ENCODE measurements at regions not wholly inside any gene's neighbourhood (a gene's known extent, or its start where the extent isn't known, plus 50 kb on each side); places are given as distances from the start of the nearest gene placed in this dataset.

DNA sequence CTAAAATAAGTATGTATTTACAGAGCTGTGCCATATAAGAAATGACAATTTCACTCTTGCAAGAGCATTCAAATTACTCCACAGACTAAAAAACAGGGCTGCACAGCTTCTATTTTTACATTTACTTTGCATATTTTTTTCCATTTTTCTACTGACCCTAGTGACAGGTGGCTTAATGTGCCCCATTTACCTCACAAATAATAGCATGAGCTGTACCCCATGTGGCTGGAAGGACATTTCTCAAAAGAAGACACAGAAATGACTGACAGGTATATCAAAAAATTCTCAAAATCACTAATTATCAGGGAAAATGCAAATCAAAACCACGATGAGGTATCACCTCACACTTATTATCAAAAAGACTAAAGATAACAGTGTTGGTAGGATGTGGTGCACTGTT, 1128.6 kb downstream of the SLC16A7 start:
- TF ChIP-seq, protein P1, sequence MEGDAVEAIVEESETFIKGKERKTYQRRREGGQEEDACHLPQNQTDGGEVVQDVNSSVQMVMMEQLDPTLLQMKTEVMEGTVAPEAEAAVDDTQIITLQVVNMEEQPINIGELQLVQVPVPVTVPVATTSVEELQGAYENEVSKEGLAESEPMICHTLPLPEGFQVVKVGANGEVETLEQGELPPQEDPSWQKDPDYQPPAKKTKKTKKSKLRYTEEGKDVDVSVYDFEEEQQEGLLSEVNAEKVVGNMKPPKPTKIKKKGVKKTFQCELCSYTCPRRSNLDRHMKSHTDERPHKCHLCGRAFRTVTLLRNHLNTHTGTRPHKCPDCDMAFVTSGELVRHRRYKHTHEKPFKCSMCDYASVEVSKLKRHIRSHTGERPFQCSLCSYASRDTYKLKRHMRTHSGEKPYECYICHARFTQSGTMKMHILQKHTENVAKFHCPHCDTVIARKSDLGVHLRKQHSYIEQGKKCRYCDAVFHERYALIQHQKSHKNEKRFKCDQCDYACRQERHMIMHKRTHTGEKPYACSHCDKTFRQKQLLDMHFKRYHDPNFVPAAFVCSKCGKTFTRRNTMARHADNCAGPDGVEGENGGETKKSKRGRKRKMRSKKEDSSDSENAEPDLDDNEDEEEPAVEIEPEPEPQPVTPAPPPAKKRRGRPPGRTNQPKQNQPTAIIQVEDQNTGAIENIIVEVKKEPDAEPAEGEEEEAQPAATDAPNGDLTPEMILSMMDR (conservative IDR thresholded peaks at IDR 0.05 in 1 of 2, IDR thresholded peaks at IDR 0.05 in 1 of 2; ENCODE audit: low read depth in 1 of 2, low read length in 2 of 2), result no peak
- no peak for TF ChIP-seq EZH2 (IDR thresholded peaks at IDR 0.05; ENCODE audit: low read length, missing control alignments)

All from fibroblast of lung (primary cell).